ENCODE measurements at regions not wholly inside any gene's neighbourhood (a gene's known extent, or its start where the extent isn't known, plus 50 kb on each side); places are given as distances from the start of the nearest gene placed in this dataset.

DNA sequence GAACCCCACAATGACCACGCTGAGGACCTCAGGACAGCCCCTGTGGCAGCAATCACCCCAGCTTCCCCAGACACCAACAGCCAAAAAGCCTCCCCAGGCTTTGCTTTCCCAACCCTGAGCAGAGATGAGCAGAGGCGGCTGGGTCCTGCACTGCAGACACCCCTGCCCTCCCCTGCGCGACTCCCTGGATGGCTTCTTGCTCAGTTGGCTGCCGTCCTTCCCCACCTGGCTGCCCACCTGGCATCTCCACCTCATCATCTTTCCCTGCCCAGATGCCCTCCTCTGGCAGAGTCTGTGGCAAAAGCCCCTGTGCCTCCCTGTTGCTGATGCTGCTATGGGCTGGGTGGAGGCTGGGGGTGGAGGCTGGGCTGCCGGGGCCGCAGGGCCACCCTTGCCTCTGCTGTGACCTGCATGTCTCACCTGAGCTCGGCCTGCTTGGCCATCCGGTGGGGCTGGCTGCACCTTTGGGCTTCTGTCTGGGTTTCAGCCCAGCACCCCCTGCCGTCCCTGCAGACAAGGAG is 567.7 kb downstream of the TCERG1L start:
- H3K79me1 ChIP-seq (ENCODE audit: low read depth in 1 of 2, low read length in 2 of 2), result no peaks in the 10 kb centered on the region
- WGBS, 2 experiments (ENCODE audit: extremely low coverage in 2 of 2, insufficient read length in 1 of 2), result no CpG with 5 or more reads among the region's 10 CpGs
- ChIA-PET POLR2A (ENCODE audit: unreplicated experiment) (no interaction called here), CTCF (no interaction called here)
- no peaks in the 10 kb centered on the region for H4K20me1 ChIP-seq (ENCODE audit: insufficient read depth, low read length)
- H2AFZ ChIP-seq (replicated peaks; ENCODE audit: low read length, poor library complexity), result no peak overlapping the region
- H3K4me3 ChIP-seq (ENCODE audit: insufficient read depth, low read depth, low read length), result no peak overlapping the region
- H2AK5ac ChIP-seq (ENCODE audit: low read depth, low read length), result no peak overlapping the region
- H2BK15ac ChIP-seq (ENCODE audit: low read depth, low read length), result no peak overlapping the region
- H4K8ac ChIP-seq (ENCODE audit: low read depth in 2 of 2, low read length in 2 of 2), result no peak overlapping the region
- no peak for DNase-seq
- H3K18ac ChIP-seq (ENCODE audit: low read depth, low read length), result no peak overlapping the region
- no peak overlapping the region for H3K27ac ChIP-seq (ENCODE audit: insufficient read depth, low read length)
- TF ChIP-seq BHLHE40 (IDR thresholded peaks at IDR 0.05; ENCODE audit: low read depth, low read length) (no peak), POLR2A (IDR thresholded peaks at IDR 0.05; ENCODE audit: low read depth, low read length) (no peak), RFX5 (IDR thresholded peaks at IDR 0.05; ENCODE audit: low read depth, low read length) (no peak)
- TF ChIP-seq, protein P1, sequence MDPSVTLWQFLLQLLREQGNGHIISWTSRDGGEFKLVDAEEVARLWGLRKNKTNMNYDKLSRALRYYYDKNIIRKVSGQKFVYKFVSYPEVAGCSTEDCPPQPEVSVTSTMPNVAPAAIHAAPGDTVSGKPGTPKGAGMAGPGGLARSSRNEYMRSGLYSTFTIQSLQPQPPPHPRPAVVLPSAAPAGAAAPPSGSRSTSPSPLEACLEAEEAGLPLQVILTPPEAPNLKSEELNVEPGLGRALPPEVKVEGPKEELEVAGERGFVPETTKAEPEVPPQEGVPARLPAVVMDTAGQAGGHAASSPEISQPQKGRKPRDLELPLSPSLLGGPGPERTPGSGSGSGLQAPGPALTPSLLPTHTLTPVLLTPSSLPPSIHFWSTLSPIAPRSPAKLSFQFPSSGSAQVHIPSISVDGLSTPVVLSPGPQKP (IDR thresholded peaks at IDR 0.05; ENCODE audit: borderline replicate concordance, low read depth, low read length), result no peak
- H3K36me3 ChIP-seq (ENCODE audit: control insufficient read depth, insufficient read depth, low read length), result no peaks in the 10 kb centered on the region
- no peak overlapping the region for H2AK9ac ChIP-seq (replicated peaks; ENCODE audit: low read depth, low read length, poor library complexity)
- no peak overlapping the region for H3K14ac ChIP-seq (replicated peaks; ENCODE audit: low read depth, low read length)
- dilution Hi-C loops (cut with HindIII; ENCODE audit: low sequenced_read_pairs, unreplicated experiment), result no loop called here
- intact Hi-C loops (cut with micrococcal nuclease), result no loop called here
- in situ Hi-C loops (cut with MboI; ENCODE audit: low sequenced_read_pairs), result no loop called here
- BruUV-seq (replicated peaks), result no TSS peak
- H3K4me1 ChIP-seq (ENCODE audit: control insufficient read depth, insufficient read depth, low read length), result no peaks in the 10 kb centered on the region
- H3K4ac ChIP-seq (ENCODE audit: low read depth, low read length), result no peak overlapping the region
- no peak overlapping the region for H3K56ac ChIP-seq (ENCODE audit: extremely low read depth, insufficient read depth, low read length)
- H2BK20ac ChIP-seq (ENCODE audit: low read depth, low read length), result no peak overlapping the region
- no peaks in the 10 kb centered on the region for H3K27me3 ChIP-seq (ENCODE audit: control insufficient read depth, insufficient read depth, low read length)
- no peak for ATAC-seq (ENCODE audit: low read depth)
- H2BK5ac ChIP-seq (ENCODE audit: low read depth, low read length, poor library complexity, severe bottlenecking), result no peak overlapping the region
- H4K91ac ChIP-seq (ENCODE audit: insufficient read depth, low read depth, low read length), result no peak overlapping the region
- H3K23ac ChIP-seq (ENCODE audit: low read depth, low read length), result no peak overlapping the region
- H3K4me2 ChIP-seq (ENCODE audit: low read depth, low read length), result no peak overlapping the region
- H3K9me3 ChIP-seq (ENCODE audit: control insufficient read depth, insufficient read depth, low read length), result peaks cover 49% of the 10 kb centered on the region
- no peak overlapping the region for H2BK120ac ChIP-seq (ENCODE audit: low read depth, low read length)
- no peak overlapping the region for H3K9ac ChIP-seq (ENCODE audit: low read depth, low read length)
- H4K5ac ChIP-seq (ENCODE audit: low read depth, low read length), result no peak overlapping the region
- no peaks in the 10 kb centered on the region for H3K9me1 ChIP-seq (ENCODE audit: insufficient read depth, low read length)
